Spleen (tissue), 11 donors: ENCODE measurements at regions not wholly inside any gene's neighbourhood (a gene's known extent, or its start where the extent isn't known, plus 50 kb on each side); places are given as distances from the start of the nearest gene placed in this dataset.

ENCODE experiments used
- DNase-seq: peaks from one replicate; pipeline ENCODE4 v3.0.0-alpha.2; 2020
- H3K27ac ChIP-seq, 8 donors: fragments of 200-600 bp; sonication (generic) in 7 of 8; 1 replicate in 4 of 8; 2 replicates in 4 of 8; pipeline versions ENCODE4 v1.5.0 to v1.8.0; 2016 to 2021; ENCODE audit warnings: inconsistent platforms in 4 of 8, mild to moderate bottlenecking in 4 of 8, moderate library complexity in 1 of 8
- H3K27me3 ChIP-seq, 7 donors: fragments of 200-600 bp; sonication (generic) in 6 of 7; replicated peaks in 1 of 7; 1 replicate in 4 of 7; 2 replicates in 3 of 7; pipeline versions ENCODE4 v1.5.0 to v1.8.0; 2016 to 2021; ENCODE audit warnings: inconsistent platforms in 3 of 7, mild to moderate bottlenecking in 1 of 7
- H3K36me3 ChIP-seq, 6 donors: fragments of 200-600 bp; sonication (generic) in 5 of 6; 1 replicate in 4 of 6; 2 replicates in 2 of 6; pipeline versions ENCODE4 v1.5.0 to v1.8.0; 2016 to 2021; ENCODE audit warnings: inconsistent platforms in 2 of 6
- H3K4me1 ChIP-seq, 6 donors: fragments of 200-600 bp; sonication (generic) in 5 of 6; 1 replicate in 3 of 6; 2 replicates in 3 of 6; pipeline versions ENCODE4 v1.5.0 to v1.8.0; 2016 to 2021; ENCODE audit warnings: inconsistent platforms in 3 of 6
- H3K4me3 ChIP-seq, 8 donors: fragments of 200-600 bp; sonication (generic) in 7 of 8; 1 replicate in 4 of 8; 2 replicates in 4 of 8; pipeline versions ENCODE4 v1.5.0 to v1.8.0; 2016 to 2021; ENCODE audit warnings: inconsistent platforms in 4 of 8, mild to moderate bottlenecking in 4 of 8, moderate library complexity in 2 of 8
- H3K9me3 ChIP-seq, 8 donors: fragments of 200-600 bp; sonication (generic) in 7 of 8; 1 replicate in 4 of 8; 2 replicates in 4 of 8; pipeline versions ENCODE4 v1.5.0 to v1.8.0; 2016 to 2021; ENCODE audit warnings: inconsistent platforms in 4 of 8
- CTCF ChIP-seq, 11 experiments: fragments of 200-600 bp in 7 of 11; fragments of 450-650 bp in 4 of 11; sonication (generic) in 4 of 11; IDR thresholded peaks in 8 of 11; conservative IDR thresholded peaks in 3 of 11; 1 replicate in 7 of 11; 2 replicates in 4 of 11; pipeline versions ENCODE4 v1.4.0 to v1.8.0; 2016 to 2021; ENCODE audit warnings: antibody characterized with exemption in 11 of 11, inconsistent platforms in 4 of 11, mild to moderate bottlenecking in 1 of 11
- POLR2A ChIP-seq, 3 donors: fragments of 450-650 bp; IDR thresholded peaks; one replicate each; pipeline ENCODE4 v1.5.1; 2017; ENCODE audit warnings: antibody characterized with exemption in 3 of 3, mild to moderate bottlenecking in 1 of 3
- POLR2AphosphoS5 ChIP-seq, 3 donors: sonication (generic); formaldehyde crosslinking; IDR thresholded peaks; one replicate each; pipeline ENCODE4 v1.5.1; 2017; ENCODE audit warnings: antibody characterized with exemption in 3 of 3
- WGBS, 5 donors: extraction: QIAGEN DNeasy Blood & Tissue Kit in 3 of 5; methylation state at CpG; one replicate each; pipeline versions ENCODE4 v1.1.5 to v1.1.7; 2013 to 2018; 5-methylcytosine and 5-hydroxymethylcytosine counted together
- intact Hi-C: fragments of 100-400 bp; cut with DNase I; formaldehyde crosslinking; loops from one replicate; pipeline ENCODE4 v1.15.0; 2023; ENCODE audit warnings: low total_unique reads
- donor health status: healthy with polysubstance abuse.
- donor health status: DM: no; HTN: no; CAD: no; lungs with moderate emphysema.
- donor health status: DM: no; HTN: no; CAD: no.
- donor health status: Bipolar disorder and iron deficiency.
- donor health status: healthy.
- donor health status: DM: no; HTN: no; CAD: no.
- donor health status: DM: yes; HTN: yes; CAD: no.

GRCh38 chr9:8262625-8263622 is 463.3 kb upstream of the DMAC1 start:
- Histone ChIP-seq H3K36me3 (no peaks in the 10 kb centered on the region), H3K4me3 (no peak overlapping the region), H3K27ac (no peak overlapping the region), H3K9me3 (no peaks in the 10 kb centered on the region), H3K4me1 (peaks cover 0 to 4% (median 0%) of the 10 kb centered on the region in 6 donors), H3K27me3 (no peaks in the 10 kb centered on the region)
- intact Hi-C loops, result no loop called here
- no peak for TF ChIP-seq CTCF (IDR thresholded peaks at IDR 0.05 in 8 of 11, conservative IDR thresholded peaks at IDR 0.05 in 3 of 11)
- no peak for TF ChIP-seq POLR2AphosphoS5 (IDR thresholded peaks at IDR 0.05)
- no peak for TF ChIP-seq POLR2A (IDR thresholded peaks at IDR 0.05)
- WGBS, 5 donors, result 54 to 78% (median 68%) methylated on average over 6 of the region's 6 CpGs
- no peak for DNase-seq

- intact Hi-C loops, result no loop called here
- H3K9me3 ChIP-seq, result no peaks in the 10 kb centered on the region
- TF ChIP-seq CTCF (IDR thresholded peaks at IDR 0.05 in 8 of 11, conservative IDR thresholded peaks at IDR 0.05 in 3 of 11), result no peak
- TF ChIP-seq POLR2A (IDR thresholded peaks at IDR 0.05), result no peak
- no peak for TF ChIP-seq POLR2AphosphoS5 (IDR thresholded peaks at IDR 0.05)
Measured at GRCh38 chr9:8261737-8262136, 462.2 kb upstream of the DMAC1 start.

GRCh38 chr9:8259028-8259427 is 459.4 kb upstream of the DMAC1 start:
- no peak for DNase-seq
- peaks cover 0 to 4% (median 0%) of the 10 kb centered on the region in 6 donors for H3K4me1 ChIP-seq
- H3K9me3 ChIP-seq, result no peaks in the 10 kb centered on the region
- no peak overlapping the region for H3K27ac ChIP-seq
- H3K36me3 ChIP-seq, result no peaks in the 10 kb centered on the region
- TF ChIP-seq CTCF (IDR thresholded peaks at IDR 0.05 in 8 of 11, conservative IDR thresholded peaks at IDR 0.05 in 3 of 11) (no peak), POLR2AphosphoS5 (IDR thresholded peaks at IDR 0.05) (no peak), POLR2A (IDR thresholded peaks at IDR 0.05) (no peak)
- H3K4me3 ChIP-seq, result no peak overlapping the region
- H3K27me3 ChIP-seq, result no peaks in the 10 kb centered on the region
- 88 to 96% (median 93%) methylated on average over 4 of the region's 4 CpGs for WGBS, 5 donors
- intact Hi-C loops, result no loop called here

More at GRCh38 chr9:8261737-8262136, 462.2 kb upstream of the DMAC1 start:
- Histone ChIP-seq H3K36me3 (no peaks in the 10 kb centered on the region), H3K4me3 (no peak overlapping the region), H3K27ac (no peak overlapping the region), H3K27me3 (no peaks in the 10 kb centered on the region), H3K4me1 (peaks cover 0 to 4% (median 0%) of the 10 kb centered on the region in 6 donors)
- no peak for DNase-seq
- 32 to 57% (median 44%) methylated on average over 3 of the region's 3 CpGs for WGBS, 5 donors

GRCh38 chr9:8256880-8257279 is 457.3 kb upstream of the DMAC1 start:
- no peaks in the 10 kb centered on the region for H3K27me3 ChIP-seq
- no peaks in the 10 kb centered on the region for H3K36me3 ChIP-seq
- H3K27ac ChIP-seq, result no peak overlapping the region
- DNase-seq, result no peak
- WGBS, 5 donors, result 83 to 96% (median 90%) methylated on average over 2 of the region's 2 CpGs
- intact Hi-C loops, result no loop called here
- H3K4me1 ChIP-seq, result peaks cover 0 to 4% (median 0%) of the 10 kb centered on the region in 6 donors
- no peak overlapping the region for H3K4me3 ChIP-seq
- no peak for TF ChIP-seq CTCF (IDR thresholded peaks at IDR 0.05 in 8 of 11, conservative IDR thresholded peaks at IDR 0.05 in 3 of 11)
- no peak for TF ChIP-seq POLR2AphosphoS5 (IDR thresholded peaks at IDR 0.05)
- TF ChIP-seq POLR2A (IDR thresholded peaks at IDR 0.05), result no peak
- H3K9me3 ChIP-seq, result no peaks in the 10 kb centered on the region
